A549 (cell line): ENCODE measurements at regions not wholly inside any gene's neighbourhood (a gene's known extent, or its start where the extent isn't known, plus 50 kb on each side); places are given as distances from the start of the nearest gene placed in this dataset.

ENCODE experiments used
- CHD4 ChIP-seq: fragments of 200-600 bp; sonication (generic); IDR thresholded peaks from 2 replicates; pipeline ENCODE4 v1.6.1; 2016; ENCODE audit warnings: antibody characterized with exemption, mild to moderate bottlenecking, borderline replicate concordance
- CTCF ChIP-seq: fragments of >200 bp; sonication (Bioruptor Twin); formaldehyde crosslinking; IDR thresholded peaks from 3 replicates; pipeline ENCODE4 v1.5.1; 2016
- EHMT2 ChIP-seq: fragments of 200-600 bp; sonication (generic); IDR thresholded peaks from 2 replicates; pipeline ENCODE4 v1.6.1; 2016; ENCODE audit warnings: antibody characterized with exemption, low read depth, mild to moderate bottlenecking, moderate library complexity
- EP300 ChIP-seq, 2 experiments: fragments of >200 bp; sonication (Bioruptor Twin); formaldehyde crosslinking; IDR thresholded peaks; 2 replicates in 1 of 2; 3 replicates in 1 of 2; pipeline ENCODE4 v1.6.1; 2016 to 2017
- FOSL2 ChIP-seq, 2 experiments: fragments of 450-650 bp in 1 of 2; fragments of >200 bp in 1 of 2; sonication (Bioruptor Twin) in 1 of 2; formaldehyde crosslinking; IDR thresholded peaks; 2 replicates each; pipeline versions ENCODE4 v1.5.0 to v1.6.1; 2016 to 2020; ENCODE audit warnings: mild to moderate bottlenecking in 1 of 2, moderate library complexity in 1 of 2
- GATA3 ChIP-seq: IDR thresholded peaks from 2 replicates; pipeline ENCODE4 v1.6.1; 2012; ENCODE audit warnings: borderline replicate concordance
- MAX ChIP-seq: IDR thresholded peaks from 2 replicates; pipeline ENCODE4 v1.6.1; 2012
- MYC ChIP-seq: IDR thresholded peaks from 2 replicates; pipeline ENCODE4 v1.6.1; 2012; ENCODE audit warnings: mild to moderate bottlenecking, inconsistent platforms, low read length, improper control_type of control experiment, borderline replicate concordance
- POLR2A ChIP-seq: IDR thresholded peaks from 2 replicates; pipeline ENCODE4 v1.6.1; 2012; ENCODE audit warnings: mild to moderate bottlenecking, low read length
- RAD21 ChIP-seq, 2 experiments: fragments of >200 bp in 1 of 2; sonication (Bioruptor Twin) in 1 of 2; formaldehyde crosslinking in 1 of 2; IDR thresholded peaks in 1 of 2; conservative IDR thresholded peaks in 1 of 2; 2 replicates in 1 of 2; 3 replicates in 1 of 2; pipeline ENCODE4 v1.6.1; 2012 to 2018; ENCODE audit warnings: inconsistent platforms in 1 of 2
- RCOR1 ChIP-seq: fragments of 150-350 bp; IDR thresholded peaks from 2 replicates; pipeline ENCODE4 v1.6.1; 2014; ENCODE audit warnings: antibody characterized with exemption, low read length, low read depth
- SMC3 ChIP-seq: fragments of >200 bp; sonication (Bioruptor Twin); formaldehyde crosslinking; IDR thresholded peaks from 3 replicates; pipeline ENCODE4 v1.6.1; 2018; ENCODE audit warnings: inconsistent platforms
- TP53 ChIP-seq: fragments of 250-450 bp; sonication (Bioruptor Pico); IDR thresholded peaks from 2 replicates; pipeline ENCODE4 v1.5.0; 2021; ENCODE audit warnings: mild to moderate bottlenecking, moderate library complexity
- USF2 ChIP-seq: fragments of 450-650 bp; IDR thresholded peaks from 2 replicates; pipeline ENCODE4 v1.6.1; 2014; ENCODE audit warnings: antibody characterized with exemption

GRCh38 chr12:96143827-96144565, 50.2 kb upstream of the ELK3 start:
- TF ChIP-seq RAD21 (conservative IDR thresholded peaks at IDR 0.05 in 1 of 2, IDR thresholded peaks at IDR 0.05 in 1 of 2): no peak
- TF ChIP-seq POLR2A: no peak
- no peak for TF ChIP-seq TP53 (CRISPR knock-in tag)
- TF ChIP-seq EHMT2: no peak
- no peak for TF ChIP-seq EP300 (IDR thresholded peaks at IDR 0.05)
- TF ChIP-seq CHD4: no peak
- no peak for TF ChIP-seq CTCF
- TF ChIP-seq USF2: no peak
- no peak for TF ChIP-seq SMC3
- no peak for TF ChIP-seq MAX
- no peak for TF ChIP-seq GATA3
- TF ChIP-seq FOSL2 (IDR thresholded peaks at IDR 0.05): no peak
- no peak for TF ChIP-seq FOSL2 (CRISPR knock-in tag; IDR thresholded peaks at IDR 0.05)
- no peak for TF ChIP-seq MYC
- TF ChIP-seq RCOR1: no peak
